ENCODE measurements at regions not wholly inside any gene's neighbourhood (a gene's known extent, or its start where the extent isn't known, plus 50 kb on each side); places are given as distances from the start of the nearest gene placed in this dataset.

DNA sequence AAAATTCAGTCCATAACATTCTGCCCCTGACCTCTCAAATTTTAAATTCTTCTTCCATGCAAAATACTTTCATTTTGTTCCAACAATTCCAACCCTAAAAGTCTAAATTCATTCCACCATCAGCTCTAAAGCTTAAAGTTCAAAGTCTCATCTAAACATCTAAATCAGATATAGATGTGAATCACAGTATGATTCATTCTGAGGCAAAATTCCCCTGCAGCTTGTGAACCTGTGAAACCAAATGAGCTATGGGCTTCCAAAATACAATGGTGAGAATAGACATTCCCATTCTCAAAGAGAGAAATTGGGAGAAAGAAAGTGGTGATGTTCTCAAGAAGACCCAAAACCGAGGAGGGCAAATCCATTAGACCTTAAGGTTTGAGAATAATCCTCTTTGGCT lies 309.8 kb downstream of the HIVEP2 start:
- Mint-ChIP-seq H3K4me3 (no peak overlapping the region), H3K27me3 (ENCODE audit: low read depth) (no peaks in the 10 kb centered on the region), H3K9me3 (peaks cover 4% of the 10 kb centered on the region), H3K36me3 (no peaks in the 10 kb centered on the region), H3K4me1 (peaks cover 5% of the 10 kb centered on the region), H3K27ac (no peak overlapping the region)
- ATAC-seq (no peak), DNase-seq (ENCODE audit: low spot score) (no peak)
- CTCF ChIA-PET, result no interaction called here
- TF ChIP-seq MXD4 (CRISPR knock-in tag; IDR thresholded peaks at IDR 0.05; ENCODE audit: borderline replicate concordance) (no peak), ZNF138 (CRISPR knock-in tag; conservative IDR thresholded peaks at IDR 0.05) (no peak), ESRRA (CRISPR knock-in tag; IDR thresholded peaks at IDR 0.05; ENCODE audit: borderline replicate concordance) (no peak), NR3C1 (CRISPR knock-in tag; conservative IDR thresholded peaks at IDR 0.05; ENCODE audit: low read depth) (no peak), GRHL2 (CRISPR knock-in tag; IDR thresholded peaks at IDR 0.05; ENCODE audit: insufficient replicate concordance, severe bottlenecking) (no peak), ERG (CRISPR knock-in tag; IDR thresholded peaks at IDR 0.05) (no peak), AFF4 (CRISPR knock-in tag; IDR thresholded peaks at IDR 0.05; ENCODE audit: borderline replicate concordance) (no peak), KAT7 (CRISPR knock-in tag; IDR thresholded peaks at IDR 0.05; ENCODE audit: borderline replicate concordance) (no peak), ZNF512 (CRISPR knock-in tag; IDR thresholded peaks at IDR 0.05; ENCODE audit: borderline replicate concordance) (no peak), FOXJ3 (CRISPR knock-in tag; IDR thresholded peaks at IDR 0.05; ENCODE audit: borderline replicate concordance) (no peak), NR1H2 (CRISPR knock-in tag; IDR thresholded peaks at IDR 0.05) (no peak), ETV6 (CRISPR knock-in tag; IDR thresholded peaks at IDR 0.05) (no peak), ZNF671 (CRISPR knock-in tag; IDR thresholded peaks at IDR 0.05) (no peak), ZSCAN18 (CRISPR knock-in tag; IDR thresholded peaks at IDR 0.05) (no peak)
- TF ChIP-seq, protein P1, sequence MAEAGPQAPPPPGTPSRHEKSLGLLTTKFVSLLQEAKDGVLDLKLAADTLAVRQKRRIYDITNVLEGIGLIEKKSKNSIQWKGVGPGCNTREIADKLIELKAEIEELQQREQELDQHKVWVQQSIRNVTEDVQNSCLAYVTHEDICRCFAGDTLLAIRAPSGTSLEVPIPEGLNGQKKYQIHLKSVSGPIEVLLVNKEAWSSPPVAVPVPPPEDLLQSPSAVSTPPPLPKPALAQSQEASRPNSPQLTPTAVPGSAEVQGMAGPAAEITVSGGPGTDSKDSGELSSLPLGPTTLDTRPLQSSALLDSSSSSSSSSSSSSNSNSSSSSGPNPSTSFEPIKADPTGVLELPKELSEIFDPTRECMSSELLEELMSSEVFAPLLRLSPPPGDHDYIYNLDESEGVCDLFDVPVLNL (CRISPR knock-in tag; IDR thresholded peaks at IDR 0.05; ENCODE audit: borderline replicate concordance, low read depth), result no peak
- TF ChIP-seq, protein P2, sequence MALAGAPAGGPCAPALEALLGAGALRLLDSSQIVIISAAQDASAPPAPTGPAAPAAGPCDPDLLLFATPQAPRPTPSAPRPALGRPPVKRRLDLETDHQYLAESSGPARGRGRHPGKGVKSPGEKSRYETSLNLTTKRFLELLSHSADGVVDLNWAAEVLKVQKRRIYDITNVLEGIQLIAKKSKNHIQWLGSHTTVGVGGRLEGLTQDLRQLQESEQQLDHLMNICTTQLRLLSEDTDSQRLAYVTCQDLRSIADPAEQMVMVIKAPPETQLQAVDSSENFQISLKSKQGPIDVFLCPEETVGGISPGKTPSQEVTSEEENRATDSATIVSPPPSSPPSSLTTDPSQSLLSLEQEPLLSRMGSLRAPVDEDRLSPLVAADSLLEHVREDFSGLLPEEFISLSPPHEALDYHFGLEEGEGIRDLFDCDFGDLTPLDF (CRISPR knock-in tag; IDR thresholded peaks at IDR 0.05), result no peak
- TF ChIP-seq, protein P3, sequence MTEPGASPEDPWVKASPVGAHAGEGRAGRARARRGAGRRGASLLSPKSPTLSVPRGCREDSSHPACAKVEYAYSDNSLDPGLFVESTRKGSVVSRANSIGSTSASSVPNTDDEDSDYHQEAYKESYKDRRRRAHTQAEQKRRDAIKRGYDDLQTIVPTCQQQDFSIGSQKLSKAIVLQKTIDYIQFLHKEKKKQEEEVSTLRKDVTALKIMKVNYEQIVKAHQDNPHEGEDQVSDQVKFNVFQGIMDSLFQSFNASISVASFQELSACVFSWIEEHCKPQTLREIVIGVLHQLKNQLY (CRISPR knock-in tag; IDR thresholded peaks at IDR 0.05), result no peak
- TF ChIP-seq, protein P4, sequence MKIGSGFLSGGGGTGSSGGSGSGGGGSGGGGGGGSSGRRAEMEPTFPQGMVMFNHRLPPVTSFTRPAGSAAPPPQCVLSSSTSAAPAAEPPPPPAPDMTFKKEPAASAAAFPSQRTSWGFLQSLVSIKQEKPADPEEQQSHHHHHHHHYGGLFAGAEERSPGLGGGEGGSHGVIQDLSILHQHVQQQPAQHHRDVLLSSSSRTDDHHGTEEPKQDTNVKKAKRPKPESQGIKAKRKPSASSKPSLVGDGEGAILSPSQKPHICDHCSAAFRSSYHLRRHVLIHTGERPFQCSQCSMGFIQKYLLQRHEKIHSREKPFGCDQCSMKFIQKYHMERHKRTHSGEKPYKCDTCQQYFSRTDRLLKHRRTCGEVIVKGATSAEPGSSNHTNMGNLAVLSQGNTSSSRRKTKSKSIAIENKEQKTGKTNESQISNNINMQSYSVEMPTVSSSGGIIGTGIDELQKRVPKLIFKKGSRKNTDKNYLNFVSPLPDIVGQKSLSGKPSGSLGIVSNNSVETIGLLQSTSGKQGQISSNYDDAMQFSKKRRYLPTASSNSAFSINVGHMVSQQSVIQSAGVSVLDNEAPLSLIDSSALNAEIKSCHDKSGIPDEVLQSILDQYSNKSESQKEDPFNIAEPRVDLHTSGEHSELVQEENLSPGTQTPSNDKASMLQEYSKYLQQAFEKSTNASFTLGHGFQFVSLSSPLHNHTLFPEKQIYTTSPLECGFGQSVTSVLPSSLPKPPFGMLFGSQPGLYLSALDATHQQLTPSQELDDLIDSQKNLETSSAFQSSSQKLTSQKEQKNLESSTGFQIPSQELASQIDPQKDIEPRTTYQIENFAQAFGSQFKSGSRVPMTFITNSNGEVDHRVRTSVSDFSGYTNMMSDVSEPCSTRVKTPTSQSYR (CRISPR knock-in tag; IDR thresholded peaks at IDR 0.05), result no peak
- POLR2A ChIA-PET, result no interaction called here

All from WTC11 (cell line).